ENCODE measurements at regions not wholly inside any gene's neighbourhood (a gene's known extent, or its start where the extent isn't known, plus 50 kb on each side); places are given as distances from the start of the nearest gene placed in this dataset.

DNA sequence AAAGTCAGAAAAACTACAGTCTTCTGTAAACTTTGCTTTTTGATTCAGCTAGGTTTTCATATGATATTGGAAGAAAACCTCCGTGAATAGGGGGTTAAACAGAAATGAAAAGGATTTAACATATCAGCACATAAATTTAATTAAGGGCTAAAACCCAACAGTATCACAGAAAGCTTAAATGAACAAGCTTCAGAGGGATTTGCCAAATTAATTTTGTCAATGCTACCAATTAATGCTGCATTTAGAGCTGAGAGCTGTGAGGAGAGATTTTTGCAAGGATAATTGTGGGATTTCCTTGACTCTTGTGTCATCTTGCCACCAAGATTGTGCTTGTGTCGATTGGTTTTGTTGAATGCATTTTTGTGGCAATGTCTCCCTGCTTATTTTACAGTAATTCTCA, 379.9 kb downstream of the CD109 start:
- no peak for TF ChIP-seq EZH2phosphoT487 (IDR thresholded peaks at IDR 0.05; ENCODE audit: borderline replicate concordance, low read length)
- TF ChIP-seq, protein P1, sequence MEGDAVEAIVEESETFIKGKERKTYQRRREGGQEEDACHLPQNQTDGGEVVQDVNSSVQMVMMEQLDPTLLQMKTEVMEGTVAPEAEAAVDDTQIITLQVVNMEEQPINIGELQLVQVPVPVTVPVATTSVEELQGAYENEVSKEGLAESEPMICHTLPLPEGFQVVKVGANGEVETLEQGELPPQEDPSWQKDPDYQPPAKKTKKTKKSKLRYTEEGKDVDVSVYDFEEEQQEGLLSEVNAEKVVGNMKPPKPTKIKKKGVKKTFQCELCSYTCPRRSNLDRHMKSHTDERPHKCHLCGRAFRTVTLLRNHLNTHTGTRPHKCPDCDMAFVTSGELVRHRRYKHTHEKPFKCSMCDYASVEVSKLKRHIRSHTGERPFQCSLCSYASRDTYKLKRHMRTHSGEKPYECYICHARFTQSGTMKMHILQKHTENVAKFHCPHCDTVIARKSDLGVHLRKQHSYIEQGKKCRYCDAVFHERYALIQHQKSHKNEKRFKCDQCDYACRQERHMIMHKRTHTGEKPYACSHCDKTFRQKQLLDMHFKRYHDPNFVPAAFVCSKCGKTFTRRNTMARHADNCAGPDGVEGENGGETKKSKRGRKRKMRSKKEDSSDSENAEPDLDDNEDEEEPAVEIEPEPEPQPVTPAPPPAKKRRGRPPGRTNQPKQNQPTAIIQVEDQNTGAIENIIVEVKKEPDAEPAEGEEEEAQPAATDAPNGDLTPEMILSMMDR (IDR thresholded peaks at IDR 0.05; ENCODE audit: low read depth, low read length, poor library complexity, severe bottlenecking), result no peak
- Histone ChIP-seq H3K79me2 (ENCODE audit: control insufficient read depth, low read length) (no peaks in the 10 kb centered on the region), H3K36me3 (ENCODE audit: control insufficient read depth, low read length) (no peaks in the 10 kb centered on the region), H3K9me3 (ENCODE audit: control insufficient read depth, insufficient read depth, low read length) (no peaks in the 10 kb centered on the region), H3K27me3 (ENCODE audit: control insufficient read depth, low read length) (no peaks in the 10 kb centered on the region), H3K4me2 (ENCODE audit: low read length) (no peak overlapping the region), H3F3A (ENCODE audit: control insufficient read depth, insufficient read depth) (no peaks in the 10 kb centered on the region), H3K9me2 (replicated peaks; ENCODE audit: control insufficient read depth, low read length) (no peaks in the 10 kb centered on the region), H3K4me3 (ENCODE audit: low read length) (no peak overlapping the region), H3K4me1 (ENCODE audit: control insufficient read depth, low read length) (no peaks in the 10 kb centered on the region), H4K20me1 (ENCODE audit: control insufficient read depth, insufficient read depth, low read depth, low read length) (no peaks in the 10 kb centered on the region), H3K27ac (ENCODE audit: low read depth, low read length) (no peak overlapping the region)

DNA sequence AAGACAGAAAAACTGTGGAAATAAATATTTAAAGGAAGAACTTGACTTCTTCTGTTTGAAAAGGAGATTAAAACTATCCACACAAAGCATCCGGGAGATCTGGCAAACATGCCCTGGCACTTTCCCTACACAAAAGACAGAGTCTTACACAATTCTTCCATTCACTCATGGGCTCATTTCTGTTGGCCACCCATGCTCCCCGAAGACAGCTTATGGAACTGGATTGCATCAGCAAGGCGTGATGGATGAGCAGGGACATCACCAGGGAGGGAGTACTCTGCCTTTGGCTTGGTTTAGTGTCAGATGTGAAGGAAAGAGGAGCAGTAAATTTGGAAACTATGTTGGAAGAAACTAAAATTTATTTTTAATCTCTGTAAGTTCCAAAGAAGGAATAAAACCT, 379.3 kb downstream of the CD109 start:
- Histone ChIP-seq H3K79me2 (ENCODE audit: control insufficient read depth, low read length) (no peaks in the 10 kb centered on the region), H3K4me1 (ENCODE audit: control insufficient read depth, low read length) (no peaks in the 10 kb centered on the region), H3K9me3 (ENCODE audit: control insufficient read depth, insufficient read depth, low read length) (no peaks in the 10 kb centered on the region), H3K9me2 (replicated peaks; ENCODE audit: control insufficient read depth, low read length) (no peaks in the 10 kb centered on the region), H4K20me1 (ENCODE audit: control insufficient read depth, insufficient read depth, low read depth, low read length) (no peaks in the 10 kb centered on the region), H3K27me3 (ENCODE audit: control insufficient read depth, low read length) (no peaks in the 10 kb centered on the region), H3K36me3 (ENCODE audit: control insufficient read depth, low read length) (no peaks in the 10 kb centered on the region), H3K4me3 (ENCODE audit: low read length) (no peak overlapping the region), H3K27ac (ENCODE audit: low read depth, low read length) (no peak overlapping the region), H3F3A (ENCODE audit: control insufficient read depth, insufficient read depth) (no peaks in the 10 kb centered on the region), H3K4me2 (ENCODE audit: low read length) (no peak overlapping the region)
- TF ChIP-seq EZH2phosphoT487 (IDR thresholded peaks at IDR 0.05; ENCODE audit: borderline replicate concordance, low read length), result no peak
- TF ChIP-seq, protein P1 (IDR thresholded peaks at IDR 0.05; ENCODE audit: low read depth, low read length, poor library complexity, severe bottlenecking), result no peak

- Histone ChIP-seq H3K9me2 (replicated peaks; ENCODE audit: control insufficient read depth, low read length) (no peaks in the 10 kb centered on the region), H3K4me2 (ENCODE audit: low read length) (no peak overlapping the region), H3K9me3 (ENCODE audit: control insufficient read depth, insufficient read depth, low read length) (no peaks in the 10 kb centered on the region), H3K4me3 (ENCODE audit: low read length) (no peak overlapping the region), H3F3A (ENCODE audit: control insufficient read depth, insufficient read depth) (no peaks in the 10 kb centered on the region), H3K27me3 (ENCODE audit: control insufficient read depth, low read length) (no peaks in the 10 kb centered on the region), H4K20me1 (ENCODE audit: control insufficient read depth, insufficient read depth, low read depth, low read length) (no peaks in the 10 kb centered on the region), H3K36me3 (ENCODE audit: control insufficient read depth, low read length) (no peaks in the 10 kb centered on the region), H3K27ac (ENCODE audit: low read depth, low read length) (no peak overlapping the region), H3K79me2 (ENCODE audit: control insufficient read depth, low read length) (no peaks in the 10 kb centered on the region), H3K4me1 (ENCODE audit: control insufficient read depth, low read length) (no peaks in the 10 kb centered on the region)
- TF ChIP-seq, protein P1 (IDR thresholded peaks at IDR 0.05; ENCODE audit: low read depth, low read length, poor library complexity, severe bottlenecking), result no peak
- no peak for TF ChIP-seq EZH2phosphoT487 (IDR thresholded peaks at IDR 0.05; ENCODE audit: borderline replicate concordance, low read length)
These were observed 378.6 kb downstream of the CD109 start for GRCh38 chr6:74074645-74075044.

DNA sequence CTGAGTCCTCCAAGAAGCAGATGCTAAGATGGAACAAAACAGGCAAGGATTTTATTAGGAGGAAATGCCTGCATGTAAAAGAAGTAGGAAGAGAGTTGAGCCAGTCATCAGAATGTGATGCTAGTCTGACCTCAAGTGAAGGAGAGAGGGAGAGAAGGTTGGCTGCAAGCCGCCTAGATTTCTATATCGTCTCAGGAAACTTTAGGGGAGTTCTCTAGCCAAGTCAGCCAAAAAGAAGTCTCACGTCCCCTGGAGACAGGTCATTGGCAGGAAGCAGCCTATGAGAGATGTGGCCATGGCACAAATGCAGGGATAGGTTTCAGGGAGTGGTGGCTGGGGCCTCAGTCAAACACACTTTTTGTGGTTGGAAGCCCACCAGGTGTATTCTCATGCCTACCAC, 378.0 kb downstream of the CD109 start:
- no peaks in the 10 kb centered on the region for H3K27me3 ChIP-seq (ENCODE audit: control insufficient read depth, low read length)
- no peak overlapping the region for H3K27ac ChIP-seq (ENCODE audit: low read depth, low read length)
- no peaks in the 10 kb centered on the region for H3K79me2 ChIP-seq (ENCODE audit: control insufficient read depth, low read length)
- H3F3A ChIP-seq (ENCODE audit: control insufficient read depth, insufficient read depth), result no peaks in the 10 kb centered on the region
- no peaks in the 10 kb centered on the region for H4K20me1 ChIP-seq (ENCODE audit: control insufficient read depth, insufficient read depth, low read depth, low read length)
- no peaks in the 10 kb centered on the region for H3K9me2 ChIP-seq (replicated peaks; ENCODE audit: control insufficient read depth, low read length)
- no peak overlapping the region for H3K4me3 ChIP-seq (ENCODE audit: low read length)
- TF ChIP-seq, protein P1 (IDR thresholded peaks at IDR 0.05; ENCODE audit: low read depth, low read length, poor library complexity, severe bottlenecking), result no peak
- no peak for TF ChIP-seq EZH2phosphoT487 (IDR thresholded peaks at IDR 0.05; ENCODE audit: borderline replicate concordance, low read length)
- no peaks in the 10 kb centered on the region for H3K4me1 ChIP-seq (ENCODE audit: control insufficient read depth, low read length)
- H3K36me3 ChIP-seq (ENCODE audit: control insufficient read depth, low read length), result no peaks in the 10 kb centered on the region
- no peaks in the 10 kb centered on the region for H3K9me3 ChIP-seq (ENCODE audit: control insufficient read depth, insufficient read depth, low read length)
- no peak overlapping the region for H3K4me2 ChIP-seq (ENCODE audit: low read length)
